ENCODE measurements at regions not wholly inside any gene's neighbourhood (a gene's known extent, or its start where the extent isn't known, plus 50 kb on each side); places are given as distances from the start of the nearest gene placed in this dataset.
"Not testable (repeated sequence)": the region's sequence is repeated elsewhere in the genome, so short reads cannot be mapped to it uniquely, and the experiment has no call there.

- in situ Hi-C loops (cut with HindIII; ENCODE audit: low sequenced_read_pairs), result loop anchor here (10.0 kb wide), 1 partner anchor 51 kb away; no protein-coding TSS in a partner anchor
Observed at GRCh38 chr12:131285905-131286295, 332.2 kb downstream of the ADGRD1 start.

GRCh38 chr12:131286301-131286700 is 332.6 kb downstream of the ADGRD1 start:
- in situ Hi-C loops (cut with HindIII; ENCODE audit: low sequenced_read_pairs), result loop anchor here (10.0 kb wide), 1 partner anchor 52 kb away; no protein-coding TSS in a partner anchor

GRCh38 chr12:131287015-131287937 is 333.6 kb downstream of the ADGRD1 start:
- in situ Hi-C loops (cut with HindIII; ENCODE audit: low sequenced_read_pairs), result loop anchor here (10.0 kb wide), 1 partner anchor 52 kb away; no protein-coding TSS in a partner anchor

- in situ Hi-C loops (cut with HindIII; ENCODE audit: low sequenced_read_pairs), result loop anchor here (10.0 kb wide), 1 partner anchor 53 kb away; no protein-coding TSS in a partner anchor
Observed at GRCh38 chr12:131287938-131288764, 334.4 kb downstream of the ADGRD1 start.

GRCh38 chr12:131288765-131289695 is 335.3 kb downstream of the ADGRD1 start:
- in situ Hi-C loops (cut with HindIII; ENCODE audit: low sequenced_read_pairs), result loop anchor here (10.0 kb wide), 1 partner anchor 54 kb away; no protein-coding TSS in a partner anchor

GRCh38 chr12:131289807-131290206 is 336.1 kb downstream of the ADGRD1 start:
- in situ Hi-C loops (cut with HindIII; ENCODE audit: low sequenced_read_pairs), result loop anchor here (10.0 kb wide), 1 partner anchor 55 kb away; no protein-coding TSS in a partner anchor

- in situ Hi-C loops (cut with HindIII; ENCODE audit: low sequenced_read_pairs), result no loop called here
Observed at GRCh38 chr12:131290255-131290959, 336.7 kb downstream of the ADGRD1 start.

- in situ Hi-C loops (cut with HindIII; ENCODE audit: low sequenced_read_pairs), result not testable (repeated sequence)
Observed at GRCh38 chr12:131293071-131294015, 339.6 kb downstream of the ADGRD1 start.

GRCh38 chr12:131294716-131295115 is 341.0 kb downstream of the ADGRD1 start:
- in situ Hi-C loops (cut with HindIII; ENCODE audit: low sequenced_read_pairs), result not testable (repeated sequence)

GRCh38 chr12:131295117-131295516 is 341.4 kb downstream of the ADGRD1 start:
- in situ Hi-C loops (cut with HindIII; ENCODE audit: low sequenced_read_pairs), result not testable (repeated sequence)

GRCh38 chr12:131295559-131295958 is 341.9 kb downstream of the ADGRD1 start:
- in situ Hi-C loops (cut with HindIII; ENCODE audit: low sequenced_read_pairs), result not testable (repeated sequence)

- in situ Hi-C loops (cut with HindIII; ENCODE audit: low sequenced_read_pairs), result not testable (repeated sequence)
Observed at GRCh38 chr12:131296136-131296535, 342.4 kb downstream of the ADGRD1 start.

GRCh38 chr12:131296651-131297050 is 342.9 kb downstream of the ADGRD1 start:
- in situ Hi-C loops (cut with HindIII; ENCODE audit: low sequenced_read_pairs), result not testable (repeated sequence)

- in situ Hi-C loops (cut with HindIII; ENCODE audit: low sequenced_read_pairs), result not testable (repeated sequence)
Observed at GRCh38 chr12:131298526-131299369, 345.0 kb downstream of the ADGRD1 start.

GRCh38 chr12:131299370-131299701 is 345.6 kb downstream of the ADGRD1 start:
- in situ Hi-C loops (cut with HindIII; ENCODE audit: low sequenced_read_pairs), result not testable (repeated sequence)

GRCh38 chr12:131303576-131303975 is 349.9 kb downstream of the ADGRD1 start:
- in situ Hi-C loops (cut with HindIII; ENCODE audit: low sequenced_read_pairs), result not testable (repeated sequence)

GRCh38 chr12:131304642-131305041 is 350.9 kb downstream of the ADGRD1 start:
- in situ Hi-C loops (cut with HindIII; ENCODE audit: low sequenced_read_pairs), result not testable (repeated sequence)

- in situ Hi-C loops (cut with HindIII; ENCODE audit: low sequenced_read_pairs), result no loop called here
Observed at GRCh38 chr12:131309700-131310099, 356.0 kb downstream of the ADGRD1 start.

Data from endothelial cell of hepatic sinusoid (primary cell).